ENCODE measurements at regions not wholly inside any gene's neighbourhood (a gene's known extent, or its start where the extent isn't known, plus 50 kb on each side); places are given as distances from the start of the nearest gene placed in this dataset.

- no peak for DNase-seq (ENCODE audit: low read depth)
- H3K4me3 ChIP-seq (ENCODE audit: low read depth, low read length) = no peak overlapping the region
- TF ChIP-seq CTCF (conservative IDR thresholded peaks at IDR 0.05; ENCODE audit: low read depth, low read length) = no peak
Observed at GRCh38 chr2:188645986-188646385, 328.2 kb upstream of the COL3A1 start.

DNA sequence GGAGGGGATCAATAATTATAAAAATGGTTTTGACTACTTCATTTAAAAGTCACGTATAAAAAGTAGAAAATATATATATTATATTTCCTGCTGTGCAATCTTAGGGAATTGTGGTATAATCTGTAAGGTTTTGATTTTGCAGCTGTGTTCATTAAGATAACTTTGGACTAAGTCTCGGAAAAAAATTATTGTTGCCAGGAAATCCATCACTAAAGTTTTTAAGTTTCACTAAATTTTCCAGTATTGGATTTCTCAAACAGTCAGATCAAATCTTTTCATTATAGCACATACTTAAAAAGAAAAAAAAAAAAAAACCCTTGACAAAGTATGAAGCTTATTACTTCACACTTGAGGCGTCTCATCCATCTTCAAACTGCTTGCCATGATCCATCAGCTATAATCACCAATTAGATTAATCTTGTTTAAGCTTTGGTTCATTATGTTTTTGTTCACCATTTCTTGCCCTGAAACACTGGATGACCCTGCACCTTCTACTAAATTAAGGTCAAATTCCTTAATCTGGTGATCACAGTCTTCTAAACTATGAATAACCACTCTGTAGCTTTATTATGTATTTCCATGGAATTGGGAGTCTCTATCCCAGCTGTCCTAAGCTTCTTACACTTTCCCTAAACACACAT is 326.6 kb upstream of the COL3A1 start:
- no peak overlapping the region for H3K4me3 ChIP-seq (ENCODE audit: low read depth, low read length)
- no peak for DNase-seq (ENCODE audit: low read depth)
- TF ChIP-seq CTCF (conservative IDR thresholded peaks at IDR 0.05; ENCODE audit: low read depth, low read length) = no peak

DNA sequence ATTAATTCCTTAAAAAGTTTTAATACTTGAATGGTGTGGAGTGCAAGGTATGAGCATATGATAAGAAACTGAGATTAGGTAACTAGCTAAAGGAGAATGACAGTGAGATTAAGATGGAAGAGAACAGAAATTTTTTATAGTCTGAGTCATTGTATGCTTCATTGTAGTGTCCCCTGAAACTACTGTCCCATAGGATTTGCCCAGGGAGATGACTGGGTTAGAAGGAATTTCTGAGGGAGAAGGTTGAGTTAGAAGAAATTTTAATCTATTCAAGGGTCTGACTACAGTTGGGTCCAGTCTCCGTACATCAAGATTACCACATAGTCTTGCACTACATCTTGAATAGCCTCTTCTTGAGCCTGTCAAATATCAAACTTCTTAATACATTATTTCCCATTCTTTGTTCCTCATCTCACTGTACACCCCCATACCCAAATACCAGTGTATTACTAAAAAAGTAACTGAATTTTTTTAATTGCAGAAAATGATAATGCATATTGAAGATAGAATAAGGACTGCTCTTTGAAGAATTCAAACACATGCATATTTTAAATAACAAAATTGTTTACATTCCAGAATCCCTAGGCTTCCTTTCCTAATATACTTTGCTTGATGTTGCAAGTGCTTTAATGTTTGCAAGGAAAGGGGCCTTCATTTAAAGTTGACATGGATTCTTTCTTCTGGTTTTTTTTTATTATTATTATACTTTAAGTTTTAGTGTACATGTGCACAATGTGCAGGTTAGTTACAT is 314.3 kb upstream of the COL3A1 start:
- TF ChIP-seq CTCF (conservative IDR thresholded peaks at IDR 0.05; ENCODE audit: low read depth, low read length) = no peak
- no peak overlapping the region for H3K4me3 ChIP-seq (ENCODE audit: low read depth, low read length)
- no peak for DNase-seq (ENCODE audit: low read depth)

- no peak for TF ChIP-seq CTCF (conservative IDR thresholded peaks at IDR 0.05; ENCODE audit: low read depth, low read length)
- no peak for DNase-seq (ENCODE audit: low read depth)
- no peak overlapping the region for H3K4me3 ChIP-seq (ENCODE audit: low read depth, low read length)
Observed at GRCh38 chr2:188663301-188663700, 310.9 kb upstream of the COL3A1 start.

DNA sequence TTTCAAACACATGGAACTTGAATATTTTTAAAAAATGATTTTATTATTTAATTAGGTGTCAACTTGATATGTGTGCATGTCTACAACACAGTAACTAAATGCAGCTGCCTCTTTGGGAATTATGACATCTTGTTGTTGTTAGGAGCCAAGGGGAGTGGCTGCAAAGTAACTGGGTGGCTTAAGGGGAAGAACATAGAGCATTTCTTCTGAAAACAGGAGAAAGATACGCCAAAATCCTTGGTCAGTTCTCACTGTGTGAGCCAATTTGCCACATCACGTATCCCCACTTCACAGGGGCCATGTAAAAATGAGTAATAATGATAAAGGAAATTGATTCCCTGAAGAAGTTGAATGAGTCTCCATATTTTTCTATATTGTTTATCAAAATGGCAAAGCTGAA is 309.8 kb upstream of the COL3A1 start:
- no peak for DNase-seq (ENCODE audit: low read depth)
- H3K4me3 ChIP-seq (ENCODE audit: low read depth, low read length) = no peak overlapping the region
- TF ChIP-seq CTCF (conservative IDR thresholded peaks at IDR 0.05; ENCODE audit: low read depth, low read length) = no peak

- DNase-seq (ENCODE audit: low read depth) = no peak
- no peak for TF ChIP-seq CTCF (conservative IDR thresholded peaks at IDR 0.05; ENCODE audit: low read depth, low read length)
- no peak overlapping the region for H3K4me3 ChIP-seq (ENCODE audit: low read depth, low read length)
Observed at GRCh38 chr2:188664951-188665595, 309.1 kb upstream of the COL3A1 start.

All from epithelial cell of proximal tubule (primary cell).